GM12878 (cell line): ENCODE measurements at regions not wholly inside any gene's neighbourhood (a gene's known extent, or its start where the extent isn't known, plus 50 kb on each side); places are given as distances from the start of the nearest gene placed in this dataset.

Experiments
- ATAC-seq: fragments of 200-7000 bp; cut with Tn5 transposase; 3 replicates; pipeline ENCODE4 v1.9.1; 2020; ENCODE audit warnings: mild to moderate bottlenecking, moderate library complexity
- BruUV-seq: library from RNA; stranded (reverse); fragments of 400-500 nt; replicated peaks from 2 replicates; lab custom pipeline; 2021; lab: Mats Ljungman, UMichigan
- CTCF ChIA-PET: fragments of 300-600 bp; sonication (Branson Sonifier 250); formaldehyde crosslinking; extraction: SDS; loops from one replicate; lab custom pipeline; 2021; ENCODE audit warnings: inconsistent platforms; lab: Yijun Ruan, JAX
- POLR2A ChIA-PET: fragments of 350-600 bp; formaldehyde crosslinking; extraction: SDS; loops from one replicate; lab custom pipeline; 2021; ENCODE audit warnings: inconsistent platforms; lab: Charles Lee
- RAD21 ChIA-PET: fragments of 300-600 bp; sonication (Branson Sonifier 250); formaldehyde crosslinking; loops from one replicate; lab custom pipeline; 2023; ENCODE audit warnings: antibody characterized with exemption; ENCODE audit not compliant: unreplicated experiment; lab: Charles Lee
- SMC1A ChIA-PET: fragments of 300-600 bp; sonication (Branson Sonifier 250); formaldehyde crosslinking; loops from one replicate; lab custom pipeline; 2023; ENCODE audit not compliant: unreplicated experiment, uncharacterized antibody; lab: Charles Lee
- DNase-seq: peaks from one replicate; pipeline ENCODE4 v3.0.0-alpha.2; 2011; ENCODE audit warnings: low read depth, low spot score
- FAIRE-seq: peaks from 3 replicates; lab custom pipeline; 2011; peaks lifted over from hg19 to GRCh38; lab: Jason Lieb, UNC
- H2AFZ ChIP-seq: 2 replicates; pipeline ENCODE4 v1.6.0; 2011; ENCODE audit warnings: low read depth, low read length, control low read depth; ENCODE audit not compliant: control insufficient read depth
- H3K27ac ChIP-seq: 2 replicates; pipeline ENCODE4 v1.5.1; 2011; ENCODE audit warnings: control low read depth; ENCODE audit not compliant: control insufficient read depth, insufficient read depth
- H3K27me3 ChIP-seq, 2 experiments: replicated peaks in 1 of 2; 2 replicates each; pipeline versions ENCODE4 v1.6.0 to v1.6.1; 2011; ENCODE audit warnings: low read length in 1 of 2; ENCODE audit not compliant: control insufficient read depth in 2 of 2, insufficient read depth in 2 of 2
- H3K36me3 ChIP-seq, 2 experiments: 2 replicates each; pipeline ENCODE4 v1.5.1; 2011; ENCODE audit warnings: low read length in 1 of 2; ENCODE audit not compliant: control insufficient read depth in 2 of 2, insufficient read depth in 2 of 2
- H3K4me1 ChIP-seq: 2 replicates; pipeline ENCODE4 v1.6.1; 2011; ENCODE audit warnings: mild to moderate bottlenecking, low read length, moderate library complexity, mixed read lengths; ENCODE audit not compliant: control insufficient read depth, insufficient read depth
- H3K4me2 ChIP-seq: 2 replicates; pipeline ENCODE4 v1.6.0; 2011; ENCODE audit warnings: control low read depth; ENCODE audit not compliant: control insufficient read depth, insufficient read depth
- H3K4me3 ChIP-seq: fragments of 200-600 bp; sonication (generic); 2 replicates; pipeline ENCODE4 v1.5.1; 2016
- H3K79me2 ChIP-seq: 2 replicates; pipeline ENCODE4 v1.6.0; 2011; ENCODE audit warnings: low read length; ENCODE audit not compliant: control insufficient read depth, insufficient read depth
- H3K9ac ChIP-seq: 2 replicates; pipeline ENCODE4 v1.8.0; 2011; ENCODE audit warnings: low read length, control low read depth, mixed read lengths; ENCODE audit not compliant: control insufficient read depth, insufficient read depth
- H3K9me3 ChIP-seq: replicated peaks from 3 replicates; pipeline ENCODE4 v1.5.1; 2011; ENCODE audit warnings: mild to moderate bottlenecking, low read length; ENCODE audit not compliant: control insufficient read depth, insufficient read depth
- H4K20me1 ChIP-seq: 2 replicates; pipeline ENCODE4 v1.6.0; 2011; ENCODE audit not compliant: control insufficient read depth, insufficient read depth
- ATF7 ChIP-seq: fragments of 450-650 bp; IDR thresholded peaks from 2 replicates; pipeline ENCODE4 v1.6.1; 2016; ENCODE audit warnings: low read depth, mild to moderate bottlenecking
- IRF3 ChIP-seq: fragments of 450-650 bp; IDR thresholded peaks from 2 replicates; pipeline ENCODE4 v1.6.1; 2014; ENCODE audit warnings: mild to moderate bottlenecking
- KLF5 ChIP-seq: fragments of 450-650 bp; IDR thresholded peaks from 2 replicates; pipeline ENCODE4 v1.6.1; 2014; ENCODE audit warnings: mild to moderate bottlenecking; ENCODE audit not compliant: partially characterized antibody
- MXI1 ChIP-seq: fragments of 150-350 bp; IDR thresholded peaks from 2 replicates; pipeline ENCODE4 v1.6.1; 2011; ENCODE audit warnings: low read depth, mild to moderate bottlenecking, inconsistent platforms, low read length, improper control_type of control experiment
- RUNX3 ChIP-seq: IDR thresholded peaks from 2 replicates; pipeline ENCODE4 v1.6.1; 2012; ENCODE audit warnings: low read length, inconsistent platforms
- SIN3A ChIP-seq: IDR thresholded peaks from 2 replicates; pipeline ENCODE4 v1.6.1; 2012; ENCODE audit warnings: low read depth, low read length, improper control_type of control experiment
- SIX5 ChIP-seq: IDR thresholded peaks from 2 replicates; pipeline ENCODE4 v1.6.1; 2011; ENCODE audit warnings: mild to moderate bottlenecking, low read depth, low read length, moderate library complexity; ENCODE audit not compliant: severe bottlenecking
- WRNIP1 ChIP-seq: IDR thresholded peaks from 2 replicates; pipeline ENCODE4 v1.6.1; 2011; ENCODE audit warnings: low read depth, low read length, improper control_type of control experiment, borderline replicate concordance
- ZNF217 ChIP-seq: fragments of 450-650 bp; IDR thresholded peaks from 2 replicates; pipeline ENCODE4 v1.6.1; 2017; ENCODE audit warnings: antibody characterized with exemption, mild to moderate bottlenecking
- WGBS: methylation state at CpG from one replicate; pipeline ENCODE4 v1.1.6; 2016; ENCODE audit warnings: low lambda C conversion rate; ENCODE audit not compliant: insufficient replicate concordance, insufficient coverage; ENCODE audit errors: missing lambda C conversion rate; 5-methylcytosine and 5-hydroxymethylcytosine counted together
- in situ Hi-C: fragments of 300-500 bp; cut with MboI; formaldehyde crosslinking; loops from 9 replicates; pipeline ENCODE4 v1.14.3; 2018; ENCODE audit warnings: mixed read lengths
- intact Hi-C: fragments of 100-400 bp; cut with micrococcal nuclease; formaldehyde crosslinking; loops from one replicate; pipeline ENCODE4 v1.14.2; 2022; ENCODE audit not compliant: unreplicated experiment
- TF ChIP-seq, protein P1 (sequence below): IDR thresholded peaks from 2 replicates; pipeline ENCODE4 v1.6.1; 2012; ENCODE audit warnings: improper control_type of control experiment, low read depth, low read length; ENCODE audit not compliant: insufficient replicate concordance
- TF ChIP-seq, protein P2 (sequence below): IDR thresholded peaks from 2 replicates; pipeline ENCODE4 v1.6.1; 2011; ENCODE audit warnings: mild to moderate bottlenecking, low read depth, low read length, moderate library complexity; ENCODE audit not compliant: insufficient replicate concordance

DNA sequence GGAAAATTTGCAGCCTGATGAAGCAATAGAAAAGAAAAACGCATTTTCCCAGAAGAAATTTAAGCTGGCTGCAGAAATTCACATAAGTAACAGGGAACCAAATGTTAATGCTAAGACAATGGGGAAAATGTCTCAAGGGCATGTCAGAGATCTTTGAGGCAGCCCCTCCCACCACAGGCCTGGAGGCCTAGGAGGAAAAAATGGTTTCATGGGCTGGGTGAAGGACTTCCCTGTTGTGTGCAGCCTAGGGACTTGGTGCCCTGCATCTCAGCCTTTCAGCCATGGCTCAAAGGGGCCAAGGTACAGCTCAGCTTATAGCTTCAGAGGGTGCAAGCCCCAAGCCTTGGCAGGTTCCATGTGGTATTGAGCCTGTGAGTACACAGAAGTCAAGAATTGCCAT is 476.1 kb upstream of the DPP6 start:
- ChIA-PET RAD21 (no interaction called here), SMC1A (no interaction called here)

GRCh38 chr7:153581419-153581818 is 470.8 kb upstream of the DPP6 start:
- no peak overlapping the region for H3K4me2 ChIP-seq
- no peaks in the 10 kb centered on the region for H3K9me3 ChIP-seq
- ChIA-PET POLR2A (no interaction called here), CTCF (no interaction called here), SMC1A (no interaction called here), RAD21 (no interaction called here)
- in situ Hi-C loops (no loop called here), intact Hi-C loops (no loop called here)
- H2AFZ ChIP-seq: no peak overlapping the region
- H3K4me3 ChIP-seq: no peak overlapping the region
- no peaks in the 10 kb centered on the region for H3K27me3 ChIP-seq
- ATAC-seq (no peak), FAIRE-seq (no peak), DNase-seq (no peak)
- no peak overlapping the region for H3K27ac ChIP-seq
- H3K79me2 ChIP-seq: no peaks in the 10 kb centered on the region
- no peak overlapping the region for H3K9ac ChIP-seq
- H3K36me3 ChIP-seq: no peaks in the 10 kb centered on the region
- H3K4me1 ChIP-seq: no peaks in the 10 kb centered on the region
- 2% methylated on average over 3 of the region's 3 CpGs for WGBS
- no TSS peak for BruUV-seq
- H4K20me1 ChIP-seq: no peaks in the 10 kb centered on the region
- TF ChIP-seq RUNX3 (no peak), WRNIP1 (no peak), ATF7 (no peak), ZNF217 (no peak), KLF5 (no peak), IRF3 (no peak), MXI1 (no peak)
- TF ChIP-seq, protein P1, sequence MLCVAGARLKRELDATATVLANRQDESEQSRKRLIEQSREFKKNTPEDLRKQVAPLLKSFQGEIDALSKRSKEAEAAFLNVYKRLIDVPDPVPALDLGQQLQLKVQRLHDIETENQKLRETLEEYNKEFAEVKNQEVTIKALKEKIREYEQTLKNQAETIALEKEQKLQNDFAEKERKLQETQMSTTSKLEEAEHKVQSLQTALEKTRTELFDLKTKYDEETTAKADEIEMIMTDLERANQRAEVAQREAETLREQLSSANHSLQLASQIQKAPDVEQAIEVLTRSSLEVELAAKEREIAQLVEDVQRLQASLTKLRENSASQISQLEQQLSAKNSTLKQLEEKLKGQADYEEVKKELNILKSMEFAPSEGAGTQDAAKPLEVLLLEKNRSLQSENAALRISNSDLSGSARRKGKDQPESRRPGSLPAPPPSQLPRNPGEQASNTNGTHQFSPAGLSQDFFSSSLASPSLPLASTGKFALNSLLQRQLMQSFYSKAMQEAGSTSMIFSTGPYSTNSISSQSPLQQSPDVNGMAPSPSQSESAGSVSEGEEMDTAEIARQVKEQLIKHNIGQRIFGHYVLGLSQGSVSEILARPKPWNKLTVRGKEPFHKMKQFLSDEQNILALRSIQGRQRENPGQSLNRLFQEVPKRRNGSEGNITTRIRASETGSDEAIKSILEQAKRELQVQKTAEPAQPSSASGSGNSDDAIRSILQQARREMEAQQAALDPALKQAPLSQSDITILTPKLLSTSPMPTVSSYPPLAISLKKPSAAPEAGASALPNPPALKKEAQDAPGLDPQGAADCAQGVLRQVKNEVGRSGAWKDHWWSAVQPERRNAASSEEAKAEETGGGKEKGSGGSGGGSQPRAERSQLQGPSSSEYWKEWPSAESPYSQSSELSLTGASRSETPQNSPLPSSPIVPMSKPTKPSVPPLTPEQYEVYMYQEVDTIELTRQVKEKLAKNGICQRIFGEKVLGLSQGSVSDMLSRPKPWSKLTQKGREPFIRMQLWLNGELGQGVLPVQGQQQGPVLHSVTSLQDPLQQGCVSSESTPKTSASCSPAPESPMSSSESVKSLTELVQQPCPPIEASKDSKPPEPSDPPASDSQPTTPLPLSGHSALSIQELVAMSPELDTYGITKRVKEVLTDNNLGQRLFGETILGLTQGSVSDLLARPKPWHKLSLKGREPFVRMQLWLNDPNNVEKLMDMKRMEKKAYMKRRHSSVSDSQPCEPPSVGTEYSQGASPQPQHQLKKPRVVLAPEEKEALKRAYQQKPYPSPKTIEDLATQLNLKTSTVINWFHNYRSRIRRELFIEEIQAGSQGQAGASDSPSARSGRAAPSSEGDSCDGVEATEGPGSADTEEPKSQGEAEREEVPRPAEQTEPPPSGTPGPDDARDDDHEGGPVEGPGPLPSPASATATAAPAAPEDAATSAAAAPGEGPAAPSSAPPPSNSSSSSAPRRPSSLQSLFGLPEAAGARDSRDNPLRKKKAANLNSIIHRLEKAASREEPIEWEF: no peak
- TF ChIP-seq, protein P2, sequence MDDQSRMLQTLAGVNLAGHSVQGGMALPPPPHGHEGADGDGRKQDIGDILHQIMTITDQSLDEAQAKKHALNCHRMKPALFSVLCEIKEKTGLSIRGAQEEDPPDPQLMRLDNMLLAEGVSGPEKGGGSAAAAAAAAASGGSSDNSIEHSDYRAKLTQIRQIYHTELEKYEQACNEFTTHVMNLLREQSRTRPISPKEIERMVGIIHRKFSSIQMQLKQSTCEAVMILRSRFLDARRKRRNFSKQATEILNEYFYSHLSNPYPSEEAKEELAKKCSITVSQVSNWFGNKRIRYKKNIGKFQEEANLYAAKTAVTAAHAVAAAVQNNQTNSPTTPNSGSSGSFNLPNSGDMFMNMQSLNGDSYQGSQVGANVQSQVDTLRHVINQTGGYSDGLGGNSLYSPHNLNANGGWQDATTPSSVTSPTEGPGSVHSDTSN: no peak

More for the DNA sequence above, 476.1 kb upstream of the DPP6 start:
- intact Hi-C loops (no loop called here), in situ Hi-C loops (no loop called here)
- CTCF ChIA-PET: no interaction called here
- H4K20me1 ChIP-seq: no peaks in the 10 kb centered on the region
- H3K27ac ChIP-seq: no peak overlapping the region
- no peak for DNase-seq
- FAIRE-seq: no peak
- H3K4me1 ChIP-seq: no peaks in the 10 kb centered on the region
- H3K36me3 ChIP-seq: no peaks in the 10 kb centered on the region
- POLR2A ChIA-PET: no interaction called here
- H3K4me2 ChIP-seq: no peak overlapping the region
- no peaks in the 10 kb centered on the region; the same call in 2 of the 3 replicates for H3K9me3 ChIP-seq
- H2AFZ ChIP-seq: no peak overlapping the region
- no peak overlapping the region for H3K4me3 ChIP-seq
- H3K79me2 ChIP-seq: no peaks in the 10 kb centered on the region
- BruUV-seq: no TSS peak
- no peak for ATAC-seq
- TF ChIP-seq SIN3A (no peak), SIX5 (no peak)
- no peaks in the 10 kb centered on the region for H3K27me3 ChIP-seq
- WGBS: 0% methylated on average over 1 of the region's 1 CpG
- H3K9ac ChIP-seq: no peak overlapping the region
